ENCODE measurements at regions not wholly inside any gene's neighbourhood (a gene's known extent, or its start where the extent isn't known, plus 50 kb on each side); places are given as distances from the start of the nearest gene placed in this dataset.

GRCh38 chr14:106666341-106666740, 1140.0 kb downstream of the TMEM121 start:
- no peak for FAIRE-seq

More at GRCh38 chr14:106666341-106666740, 1140.0 kb downstream of the TMEM121 start:
- POLR2A ChIA-PET: no interaction called here
- Histone ChIP-seq H3K4me2 (ENCODE audit: insufficient read depth, low read length) (no peak overlapping the region), H3K4me3 (replicated peaks in 1 of 3; ENCODE audit: insufficient read depth in 1 of 3, low read depth in 1 of 3, low read length in 3 of 3) (no peak overlapping the region), H3K79me2 (ENCODE audit: control insufficient read depth, insufficient read depth, low read length) (no peaks in the 10 kb centered on the region), H3K9me1 (replicated peaks; ENCODE audit: control insufficient read depth, extremely low read depth, insufficient read depth, low read length) (no peaks in the 10 kb centered on the region), H3K9ac (replicated peaks; ENCODE audit: extremely low read depth, insufficient read depth, low read length) (no peak overlapping the region), H4K20me1 (replicated peaks; ENCODE audit: control insufficient read depth, extremely low read depth, insufficient read depth, low read length) (no peaks in the 10 kb centered on the region), H3K4me1 (ENCODE audit: control insufficient read depth, extremely low read depth, insufficient read depth, low read length) (no peaks in the 10 kb centered on the region), H3K9me3 (replicated peaks; ENCODE audit: control insufficient read depth, insufficient read depth, low read length) (no peaks in the 10 kb centered on the region), H3K36me3 (ENCODE audit: control insufficient read depth in 2 of 2, extremely low read depth in 1 of 2, insufficient read depth in 2 of 2, low read length in 2 of 2) (no peaks in the 10 kb centered on the region), H3K27me3 (ENCODE audit: control insufficient read depth in 2 of 2, insufficient read depth in 2 of 2, low read length in 2 of 2) (no peaks in the 10 kb centered on the region), H3K27ac (ENCODE audit: insufficient read depth, low read depth, low read length) (no peak overlapping the region), H2AFZ (ENCODE audit: low read depth, low read length) (no peak overlapping the region)
- dilution Hi-C loops (cut with MboI; ENCODE audit: extremely low pct_ligation_motif_present, low sequenced_read_pairs): no loop called here
- CTCF ChIA-PET: no interaction called here
- DNase-seq (ENCODE audit: low read depth, low spot score): no peak
- intact Hi-C loops (cut with micrococcal nuclease): no loop called here
- TF ChIP-seq MAX (IDR thresholded peaks at IDR 0.05; ENCODE audit: insufficient read depth, insufficient read length) (no peak), CTCF (IDR thresholded peaks at IDR 0.05; ENCODE audit: extremely low read depth in 1 of 2, insufficient read depth in 1 of 2, low read depth in 1 of 2, low read length in 2 of 2) (no peak), POLR2A (IDR thresholded peaks at IDR 0.05; ENCODE audit: low read depth, low read length) (no peak), JUN (IDR thresholded peaks at IDR 0.05; ENCODE audit: borderline replicate concordance, insufficient read depth, insufficient read length, low read depth) (no peak), MYC (IDR thresholded peaks at IDR 0.05; ENCODE audit: low read depth, low read length) (no peak), POLR2AphosphoS5 (IDR thresholded peaks at IDR 0.05; ENCODE audit: insufficient read depth, low read depth, low read length) (no peak), EZH2 (IDR thresholded peaks at IDR 0.05; ENCODE audit: borderline replicate concordance, low read depth, low read length, severe bottlenecking) (no peak), GATA2 (IDR thresholded peaks at IDR 0.05; ENCODE audit: insufficient read depth, insufficient read length, low read depth, low read length) (no peak), FOS (IDR thresholded peaks at IDR 0.05; ENCODE audit: borderline replicate concordance, insufficient read depth, low read length) (no peak)
- BruUV-seq (replicated peaks): no TSS peak

Measured in endothelial cell of umbilical vein (primary cell).